ENCODE measurements at regions not wholly inside any gene's neighbourhood (a gene's known extent, or its start where the extent isn't known, plus 50 kb on each side); places are given as distances from the start of the nearest gene placed in this dataset.

GRCh38 chr14:25522116-25522515 is 472.2 kb upstream of the STXBP6 start:
- Histone ChIP-seq H4K20me1 (replicated peaks; ENCODE audit: control insufficient read depth, insufficient read depth, low read length) (no peaks in the 10 kb centered on the region), H3K27ac (ENCODE audit: extremely low read depth, low read depth, low read length) (no peak overlapping the region), H3K9me3 (replicated peaks; ENCODE audit: control insufficient read depth, insufficient read depth, low read depth, low read length) (no peaks in the 10 kb centered on the region), H3K4me3 (no peak overlapping the region), H2AFZ (ENCODE audit: low read depth, low read length) (no peak overlapping the region), H3K36me3 (ENCODE audit: control insufficient read depth, insufficient read depth, low read length) (no peaks in the 10 kb centered on the region), H3K9me1 (ENCODE audit: control insufficient read depth, insufficient read depth, low read length) (no peaks in the 10 kb centered on the region), H3K4me2 (ENCODE audit: insufficient read depth, low read length) (no peak overlapping the region), H3K9ac (ENCODE audit: insufficient read depth in 1 of 2, low read depth in 2 of 2, low read length in 2 of 2) (no peak overlapping the region), H3K27me3 (ENCODE audit: control insufficient read depth in 2 of 2, insufficient read depth in 2 of 2, low read length in 2 of 2) (no peaks in the 10 kb centered on the region), H3K4me1 (replicated peaks in 1 of 2; ENCODE audit: control insufficient read depth in 2 of 2, insufficient read depth in 2 of 2, low read length in 2 of 2) (no peaks in the 10 kb centered on the region), H3K79me2 (ENCODE audit: control insufficient read depth, insufficient read depth, low read length) (no peaks in the 10 kb centered on the region)
- in situ Hi-C loops (cut with MboI) (no loop called here), intact Hi-C loops (cut with micrococcal nuclease) (no loop called here)
- no TSS peak for BruUV-seq (replicated peaks)
- WGBS (ENCODE audit: insufficient coverage, low coverage, missing lambda C conversion rate): 3% methylated on average over 6 of the region's 6 CpGs
- TF ChIP-seq ATF1 (CRISPR knock-in tag; IDR thresholded peaks at IDR 0.05): no peak
- no peak for TF ChIP-seq ATF1 (tag; IDR thresholded peaks at IDR 0.05)
- TF ChIP-seq SETDB1 (IDR thresholded peaks at IDR 0.05; ENCODE audit: low read length): no peak
- TF ChIP-seq PBX2 (CRISPR knock-in tag; IDR thresholded peaks at IDR 0.05; ENCODE audit: low read depth): no peak
- no peak for TF ChIP-seq PBX2 (tag; conservative IDR thresholded peaks at IDR 0.05; ENCODE audit: low read depth)
- no peak for TF ChIP-seq ZNF140 (CRISPR knock-in tag; IDR thresholded peaks at IDR 0.05)
- TF ChIP-seq SMARCC2 (IDR thresholded peaks at IDR 0.05; ENCODE audit: low read depth): no peak
- TF ChIP-seq, protein P1, sequence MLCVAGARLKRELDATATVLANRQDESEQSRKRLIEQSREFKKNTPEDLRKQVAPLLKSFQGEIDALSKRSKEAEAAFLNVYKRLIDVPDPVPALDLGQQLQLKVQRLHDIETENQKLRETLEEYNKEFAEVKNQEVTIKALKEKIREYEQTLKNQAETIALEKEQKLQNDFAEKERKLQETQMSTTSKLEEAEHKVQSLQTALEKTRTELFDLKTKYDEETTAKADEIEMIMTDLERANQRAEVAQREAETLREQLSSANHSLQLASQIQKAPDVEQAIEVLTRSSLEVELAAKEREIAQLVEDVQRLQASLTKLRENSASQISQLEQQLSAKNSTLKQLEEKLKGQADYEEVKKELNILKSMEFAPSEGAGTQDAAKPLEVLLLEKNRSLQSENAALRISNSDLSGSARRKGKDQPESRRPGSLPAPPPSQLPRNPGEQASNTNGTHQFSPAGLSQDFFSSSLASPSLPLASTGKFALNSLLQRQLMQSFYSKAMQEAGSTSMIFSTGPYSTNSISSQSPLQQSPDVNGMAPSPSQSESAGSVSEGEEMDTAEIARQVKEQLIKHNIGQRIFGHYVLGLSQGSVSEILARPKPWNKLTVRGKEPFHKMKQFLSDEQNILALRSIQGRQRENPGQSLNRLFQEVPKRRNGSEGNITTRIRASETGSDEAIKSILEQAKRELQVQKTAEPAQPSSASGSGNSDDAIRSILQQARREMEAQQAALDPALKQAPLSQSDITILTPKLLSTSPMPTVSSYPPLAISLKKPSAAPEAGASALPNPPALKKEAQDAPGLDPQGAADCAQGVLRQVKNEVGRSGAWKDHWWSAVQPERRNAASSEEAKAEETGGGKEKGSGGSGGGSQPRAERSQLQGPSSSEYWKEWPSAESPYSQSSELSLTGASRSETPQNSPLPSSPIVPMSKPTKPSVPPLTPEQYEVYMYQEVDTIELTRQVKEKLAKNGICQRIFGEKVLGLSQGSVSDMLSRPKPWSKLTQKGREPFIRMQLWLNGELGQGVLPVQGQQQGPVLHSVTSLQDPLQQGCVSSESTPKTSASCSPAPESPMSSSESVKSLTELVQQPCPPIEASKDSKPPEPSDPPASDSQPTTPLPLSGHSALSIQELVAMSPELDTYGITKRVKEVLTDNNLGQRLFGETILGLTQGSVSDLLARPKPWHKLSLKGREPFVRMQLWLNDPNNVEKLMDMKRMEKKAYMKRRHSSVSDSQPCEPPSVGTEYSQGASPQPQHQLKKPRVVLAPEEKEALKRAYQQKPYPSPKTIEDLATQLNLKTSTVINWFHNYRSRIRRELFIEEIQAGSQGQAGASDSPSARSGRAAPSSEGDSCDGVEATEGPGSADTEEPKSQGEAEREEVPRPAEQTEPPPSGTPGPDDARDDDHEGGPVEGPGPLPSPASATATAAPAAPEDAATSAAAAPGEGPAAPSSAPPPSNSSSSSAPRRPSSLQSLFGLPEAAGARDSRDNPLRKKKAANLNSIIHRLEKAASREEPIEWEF (CRISPR knock-in tag; IDR thresholded peaks at IDR 0.05): no peak
- TF ChIP-seq MYC (IDR thresholded peaks at IDR 0.05; ENCODE audit: low read depth, low read length): no peak
- no peak for TF ChIP-seq MYC (CRISPR knock-in tag; IDR thresholded peaks at IDR 0.05; ENCODE audit: borderline replicate concordance, low read depth)
- no peak for TF ChIP-seq KAT7 (CRISPR knock-in tag; IDR thresholded peaks at IDR 0.05; ENCODE audit: borderline replicate concordance)
- TF ChIP-seq CCAR2 (IDR thresholded peaks at IDR 0.05; ENCODE audit: low read depth, low read length): no peak
- TF ChIP-seq SIN3A (IDR thresholded peaks at IDR 0.05; ENCODE audit: borderline replicate concordance in 2 of 2, control insufficient read depth in 1 of 2, low read depth in 2 of 2, low read length in 2 of 2): no peak
- TF ChIP-seq MCM7 (IDR thresholded peaks at IDR 0.05): no peak
- no peak for TF ChIP-seq ZBTB1 (CRISPR knock-in tag; IDR thresholded peaks at IDR 0.05; ENCODE audit: borderline replicate concordance, low read depth)
- FAIRE-seq: no peak
- ChIA-PET CTCF (ENCODE audit: low intra/inter-chr PET ratio) (no interaction called here), POLR2A (no interaction called here)
- ATAC-seq: no peak
- no peak for DNase-seq (ENCODE audit: extremely low read depth in 1 of 4, low spot score in 3 of 4)

Measured in K562 (cell line).